ENCODE measurements at regions not wholly inside any gene's neighbourhood (a gene's known extent, or its start where the extent isn't known, plus 50 kb on each side); places are given as distances from the start of the nearest gene placed in this dataset.
"Not testable (repeated sequence)": the region's sequence is repeated elsewhere in the genome, so short reads cannot be mapped to it uniquely, and the experiment has no call there.

DNA sequence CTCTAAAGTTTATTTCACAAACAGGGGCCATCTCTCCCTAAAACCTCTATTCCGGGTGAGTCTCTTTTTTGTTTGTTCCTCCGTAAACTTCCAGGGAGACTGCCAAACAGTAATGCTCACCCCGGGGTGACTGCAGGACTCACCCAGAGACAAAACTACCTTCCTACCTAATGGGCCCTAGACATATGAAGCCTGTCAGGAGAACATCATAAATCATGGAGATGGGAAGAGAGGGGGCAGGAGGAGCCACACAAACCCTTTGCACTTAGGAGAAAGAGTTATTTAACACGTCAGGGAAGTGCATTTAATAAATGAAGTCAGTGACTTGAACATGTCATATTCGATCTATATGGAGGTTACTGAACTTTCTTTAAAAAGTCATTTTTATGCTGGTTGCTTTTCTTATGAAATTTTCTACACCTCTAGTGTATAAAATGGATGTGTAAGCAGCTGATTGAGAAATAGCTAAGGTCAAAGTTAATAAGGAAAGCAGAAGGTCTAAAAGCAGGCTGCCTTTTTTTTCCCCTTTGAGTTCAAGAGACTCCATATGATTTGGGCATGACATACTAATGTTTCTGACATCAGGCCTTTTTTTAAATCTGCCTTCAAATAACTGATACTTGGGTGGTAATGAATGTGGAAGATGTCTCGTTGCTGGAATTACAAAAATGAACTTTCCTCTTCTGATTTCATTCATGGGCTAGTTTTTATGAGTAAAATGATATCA, 286.9 kb upstream of the USP25 start:
- H3K36me3 ChIP-seq (ENCODE audit: control insufficient read depth, insufficient read depth, low read length): no peaks in the 10 kb centered on the region
- 88% methylated on average over 6 of the region's 6 CpGs for WGBS, 2 experiments
- H3K4me1 ChIP-seq (ENCODE audit: control insufficient read depth, insufficient read depth, low read length): peaks cover 48% of the 10 kb centered on the region
- H3K27ac ChIP-seq (ENCODE audit: insufficient read depth, low read depth, low read length, poor library complexity, severe bottlenecking): no peak overlapping the region
- no peak overlapping the region for H3K4me3 ChIP-seq (ENCODE audit: insufficient read depth, low read depth, low read length)
- no peaks in the 10 kb centered on the region for H3K27me3 ChIP-seq (ENCODE audit: control insufficient read depth, insufficient read depth, low read length, poor library complexity, severe bottlenecking)
- no peaks in the 10 kb centered on the region for H3K9me3 ChIP-seq (ENCODE audit: control insufficient read depth, low read length)

DNA sequence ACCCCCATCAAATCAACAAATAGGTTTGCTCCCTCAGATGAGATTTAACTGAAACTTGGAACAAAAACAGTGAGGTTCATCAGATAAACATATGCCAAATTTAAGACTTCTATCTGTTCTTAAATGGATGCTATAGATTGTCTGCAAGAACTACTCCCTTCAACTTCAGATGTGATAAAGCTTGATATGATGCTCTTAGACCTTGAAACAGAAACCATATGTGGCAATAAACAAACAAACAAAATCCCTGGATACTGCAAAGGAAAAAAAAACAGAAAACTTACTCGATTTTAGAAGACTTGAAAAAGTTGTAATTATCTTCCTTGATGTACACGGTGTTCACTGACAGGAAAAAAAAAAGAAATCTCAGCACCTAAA, 286.1 kb upstream of the USP25 start:
- Histone ChIP-seq H3K4me3 (ENCODE audit: insufficient read depth, low read depth, low read length) (no peak overlapping the region), H3K27me3 (ENCODE audit: control insufficient read depth, insufficient read depth, low read length, poor library complexity, severe bottlenecking) (no peaks in the 10 kb centered on the region), H3K36me3 (ENCODE audit: control insufficient read depth, insufficient read depth, low read length) (no peaks in the 10 kb centered on the region), H3K27ac (ENCODE audit: insufficient read depth, low read depth, low read length, poor library complexity, severe bottlenecking) (no peak overlapping the region), H3K9me3 (ENCODE audit: control insufficient read depth, low read length) (no peaks in the 10 kb centered on the region), H3K4me1 (ENCODE audit: control insufficient read depth, insufficient read depth, low read length) (peaks cover 48% of the 10 kb centered on the region)
- WGBS, 2 experiments: 38 to 74% methylated on average over 1 to 2 of the region's 2 CpGs

DNA sequence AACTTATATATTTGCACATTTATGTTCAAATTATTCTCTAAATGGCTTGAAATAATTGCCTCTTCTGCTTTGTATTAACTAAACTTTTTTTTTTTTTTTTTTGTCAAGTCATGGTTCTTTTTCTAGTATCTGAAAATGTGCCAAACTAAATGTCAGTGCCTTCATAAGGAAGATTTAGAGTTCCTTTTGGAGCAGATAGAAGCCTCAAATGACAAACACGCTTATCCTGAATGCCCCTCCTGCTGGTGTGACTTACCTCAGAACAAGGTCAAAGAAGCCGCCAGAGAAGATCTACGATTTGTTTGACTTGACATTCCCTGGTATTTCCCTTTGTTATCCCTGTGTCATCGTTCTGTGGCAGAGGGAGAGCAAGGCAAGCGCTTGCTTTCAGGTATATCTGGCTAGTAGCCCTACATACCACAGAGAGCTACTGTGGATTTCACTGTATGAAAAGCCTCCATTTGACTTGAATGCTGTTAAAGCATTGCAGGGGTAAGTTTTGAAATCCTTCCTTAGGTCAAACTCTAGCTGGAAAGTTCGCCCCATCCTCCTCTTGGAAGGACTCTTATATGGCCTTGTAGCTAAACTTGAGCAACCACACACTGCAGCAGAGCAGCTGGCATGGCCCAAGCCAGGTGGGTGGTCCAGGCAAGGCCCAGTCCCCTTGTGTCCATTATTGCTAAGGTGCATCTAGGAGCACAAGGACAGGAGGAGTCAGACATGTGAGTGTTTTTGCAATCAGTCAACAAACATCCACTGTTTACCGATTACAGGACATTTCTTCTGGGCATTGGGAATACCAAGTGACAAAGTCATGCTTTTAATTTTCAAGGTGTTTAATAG, 285.4 kb upstream of the USP25 start:
- H3K9me3 ChIP-seq (ENCODE audit: control insufficient read depth, low read length): no peaks in the 10 kb centered on the region
- WGBS, 2 experiments: 46 to 51% methylated on average over 7 of the region's 7 CpGs
- peaks cover 48% of the 10 kb centered on the region for H3K4me1 ChIP-seq (ENCODE audit: control insufficient read depth, insufficient read depth, low read length)
- H3K36me3 ChIP-seq (ENCODE audit: control insufficient read depth, insufficient read depth, low read length): no peaks in the 10 kb centered on the region
- no peaks in the 10 kb centered on the region for H3K27me3 ChIP-seq (ENCODE audit: control insufficient read depth, insufficient read depth, low read length, poor library complexity, severe bottlenecking)
- no peak overlapping the region for H3K27ac ChIP-seq (ENCODE audit: insufficient read depth, low read depth, low read length, poor library complexity, severe bottlenecking)
- no peak overlapping the region for H3K4me3 ChIP-seq (ENCODE audit: insufficient read depth, low read depth, low read length)

DNA sequence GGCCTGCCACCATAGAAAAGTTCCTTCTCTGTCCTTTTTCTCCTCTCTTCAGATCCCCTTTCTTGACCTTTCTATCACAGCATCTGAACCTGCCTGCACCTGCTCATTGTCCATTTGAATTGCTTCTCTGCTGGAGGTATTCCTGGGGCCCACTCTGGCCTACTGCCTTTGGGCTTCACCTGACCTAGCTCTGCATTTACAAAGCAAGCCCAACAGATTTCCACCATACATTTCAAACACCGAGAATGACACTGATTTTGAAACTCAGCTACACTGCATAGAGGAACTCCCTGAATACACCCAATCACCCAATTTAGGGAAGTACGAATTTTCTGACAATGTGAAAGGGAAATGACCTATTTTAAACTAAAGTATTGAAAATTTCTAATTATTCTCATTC, 284.5 kb upstream of the USP25 start:
- Histone ChIP-seq H3K9me3 (ENCODE audit: control insufficient read depth, low read length) (no peaks in the 10 kb centered on the region), H3K27me3 (ENCODE audit: control insufficient read depth, insufficient read depth, low read length, poor library complexity, severe bottlenecking) (no peaks in the 10 kb centered on the region), H3K4me3 (ENCODE audit: insufficient read depth, low read depth, low read length) (no peak overlapping the region), H3K27ac (ENCODE audit: insufficient read depth, low read depth, low read length, poor library complexity, severe bottlenecking) (no peak overlapping the region), H3K36me3 (ENCODE audit: control insufficient read depth, insufficient read depth, low read length) (no peaks in the 10 kb centered on the region), H3K4me1 (ENCODE audit: control insufficient read depth, insufficient read depth, low read length) (peaks cover 45% of the 10 kb centered on the region)
- WGBS, 2 experiments: 60 to 69% methylated on average over 1 of the region's 2 CpGs

DNA sequence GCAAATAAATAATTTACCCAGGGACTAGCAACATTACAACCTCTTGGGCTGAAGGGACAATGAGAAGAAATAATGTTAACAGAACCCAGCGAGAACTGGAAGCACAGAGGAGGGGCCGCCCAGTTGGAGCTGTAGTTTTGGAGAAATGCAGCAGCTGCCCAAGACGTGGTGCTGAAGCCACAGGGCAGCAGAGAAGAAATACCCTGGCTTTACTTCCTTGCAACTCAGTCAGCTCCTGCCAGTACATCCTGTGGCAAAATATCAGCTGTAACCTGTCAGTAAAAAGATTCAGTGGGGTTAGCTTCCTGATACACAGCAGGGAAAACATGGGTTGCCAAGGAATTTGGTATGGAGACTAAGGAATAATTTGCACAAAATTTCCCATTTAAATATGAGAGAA, 283.6 kb upstream of the USP25 start:
- H3K36me3 ChIP-seq (ENCODE audit: control insufficient read depth, insufficient read depth, low read length): no peaks in the 10 kb centered on the region
- no peak overlapping the region for H3K27ac ChIP-seq (ENCODE audit: insufficient read depth, low read depth, low read length, poor library complexity, severe bottlenecking)
- 42 to 45% methylated on average over 3 of the region's 3 CpGs for WGBS, 2 experiments
- no peak overlapping the region for H3K4me3 ChIP-seq (ENCODE audit: insufficient read depth, low read depth, low read length)
- no peaks in the 10 kb centered on the region for H3K27me3 ChIP-seq (ENCODE audit: control insufficient read depth, insufficient read depth, low read length, poor library complexity, severe bottlenecking)
- H3K4me1 ChIP-seq (ENCODE audit: control insufficient read depth, insufficient read depth, low read length): peaks cover 38% of the 10 kb centered on the region
- H3K9me3 ChIP-seq (ENCODE audit: control insufficient read depth, low read length): no peaks in the 10 kb centered on the region

DNA sequence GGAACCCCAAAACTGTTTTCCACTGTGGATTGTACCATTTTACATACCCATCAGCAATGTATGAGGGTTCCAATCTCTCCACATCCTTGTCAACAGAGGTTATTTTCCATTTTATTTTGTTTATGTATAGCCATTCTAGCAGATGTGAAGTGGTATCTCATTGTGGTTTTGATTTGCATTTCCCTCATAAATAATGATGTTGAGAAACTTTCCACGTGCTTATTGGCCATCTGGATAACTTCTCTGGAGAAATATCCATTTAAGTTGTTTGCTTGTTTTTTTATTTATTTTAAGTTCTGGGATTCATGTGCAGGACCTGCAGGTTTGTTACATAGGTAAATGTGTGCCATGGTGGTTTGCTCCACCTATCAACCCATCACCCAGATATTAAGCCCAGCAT, 280.2 kb upstream of the USP25 start:
- Histone ChIP-seq H3K27me3 (ENCODE audit: control insufficient read depth, insufficient read depth, low read length, poor library complexity, severe bottlenecking) (no peaks in the 10 kb centered on the region), H3K9me3 (ENCODE audit: control insufficient read depth, low read length) (no peaks in the 10 kb centered on the region), H3K36me3 (ENCODE audit: control insufficient read depth, insufficient read depth, low read length) (no peaks in the 10 kb centered on the region), H3K27ac (ENCODE audit: insufficient read depth, low read depth, low read length, poor library complexity, severe bottlenecking) (no peak overlapping the region), H3K4me1 (ENCODE audit: control insufficient read depth, insufficient read depth, low read length) (peaks cover 12% of the 10 kb centered on the region), H3K4me3 (ENCODE audit: insufficient read depth, low read depth, low read length) (no peak overlapping the region)
- 70 to 84% methylated on average over 1 of the region's 1 CpG for WGBS, 2 experiments

DNA sequence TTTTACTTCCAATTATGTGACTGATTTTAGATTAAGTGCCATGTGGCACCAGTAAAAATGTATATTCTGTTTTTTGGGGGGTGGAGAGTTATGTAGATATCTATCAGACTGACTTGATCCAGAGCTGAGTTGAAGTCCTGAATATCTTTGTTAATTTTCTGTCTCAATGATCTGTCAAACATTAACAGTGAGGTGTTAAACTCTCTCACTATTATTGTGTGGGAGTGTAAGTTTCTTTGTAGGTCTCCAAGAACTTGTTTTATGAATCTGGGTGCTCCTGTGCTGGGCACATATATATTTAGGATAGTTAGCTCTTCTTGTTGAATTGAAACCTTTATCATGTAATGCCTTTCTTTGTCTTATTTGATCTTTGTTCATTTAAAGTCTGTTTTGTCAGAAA, 276.5 kb upstream of the USP25 start:
- H3K9me3 ChIP-seq (ENCODE audit: control insufficient read depth, low read length): no peaks in the 10 kb centered on the region
- no peaks in the 10 kb centered on the region for H3K36me3 ChIP-seq (ENCODE audit: control insufficient read depth, insufficient read depth, low read length)
- H3K27ac ChIP-seq (ENCODE audit: insufficient read depth, low read depth, low read length, poor library complexity, severe bottlenecking): no peak overlapping the region
- H3K4me3 ChIP-seq (ENCODE audit: insufficient read depth, low read depth, low read length): no peak overlapping the region
- no peaks in the 10 kb centered on the region for H3K4me1 ChIP-seq (ENCODE audit: control insufficient read depth, insufficient read depth, low read length)
- H3K27me3 ChIP-seq (ENCODE audit: control insufficient read depth, insufficient read depth, low read length, poor library complexity, severe bottlenecking): no peaks in the 10 kb centered on the region

DNA sequence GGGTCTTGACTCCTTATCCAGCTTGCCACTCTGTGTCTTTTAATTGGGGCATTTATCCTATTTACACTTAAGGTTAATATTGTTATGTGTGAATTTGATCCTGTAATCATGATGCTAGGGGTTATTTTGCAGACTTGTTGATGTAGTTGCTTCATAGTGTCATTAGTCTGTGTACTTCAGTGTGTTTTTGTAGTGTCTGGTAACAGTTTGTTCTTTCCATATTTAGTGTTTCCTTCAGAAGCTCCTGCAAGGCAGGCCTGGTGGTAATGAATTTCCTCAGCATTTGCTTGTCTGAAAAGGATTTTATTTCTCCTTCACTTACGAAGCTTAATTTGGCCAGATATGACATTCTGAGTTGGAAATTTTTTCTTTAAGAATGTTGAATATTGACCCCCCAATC, 276.0 kb upstream of the USP25 start:
- H3K4me3 ChIP-seq (ENCODE audit: insufficient read depth, low read depth, low read length); H3K4me1 ChIP-seq (ENCODE audit: control insufficient read depth, insufficient read depth, low read length); H3K9me3 ChIP-seq (ENCODE audit: control insufficient read depth, low read length); H3K27ac ChIP-seq (ENCODE audit: insufficient read depth, low read depth, low read length, poor library complexity, severe bottlenecking); H3K27me3 ChIP-seq (ENCODE audit: control insufficient read depth, insufficient read depth, low read length, poor library complexity, severe bottlenecking); H3K36me3 ChIP-seq (ENCODE audit: control insufficient read depth, insufficient read depth, low read length): not testable (repeated sequence)
- WGBS, 2 experiments: 89 to 100% methylated on average over 1 of the region's 1 CpG

DNA sequence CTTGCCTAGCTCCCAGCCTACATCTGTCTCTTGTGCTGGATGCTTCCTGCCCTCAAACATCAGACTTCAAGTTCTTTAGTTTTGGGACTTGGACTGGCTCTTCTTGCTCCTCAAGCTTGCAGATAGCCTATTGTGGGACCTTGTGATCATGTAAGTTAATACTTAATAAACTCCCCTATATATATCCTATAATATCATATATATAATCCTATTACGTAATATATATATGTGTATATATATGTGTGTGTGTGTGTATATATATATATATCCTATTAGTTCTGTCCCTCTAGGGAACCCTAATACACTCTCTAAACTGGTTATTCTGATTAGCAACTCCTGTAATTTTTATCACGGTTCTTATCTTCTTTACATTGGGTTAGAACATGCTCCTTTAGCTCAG, 274.9 kb upstream of the USP25 start:
- not testable (repeated sequence) for H3K27ac ChIP-seq (ENCODE audit: insufficient read depth, low read depth, low read length, poor library complexity, severe bottlenecking); H3K4me1 ChIP-seq (ENCODE audit: control insufficient read depth, insufficient read depth, low read length); H3K27me3 ChIP-seq (ENCODE audit: control insufficient read depth, insufficient read depth, low read length, poor library complexity, severe bottlenecking); H3K36me3 ChIP-seq (ENCODE audit: control insufficient read depth, insufficient read depth, low read length); H3K4me3 ChIP-seq (ENCODE audit: insufficient read depth, low read depth, low read length); H3K9me3 ChIP-seq (ENCODE audit: control insufficient read depth, low read length)
- 96 to 100% methylated on average over 1 of the region's 2 CpGs for WGBS, 2 experiments

DNA sequence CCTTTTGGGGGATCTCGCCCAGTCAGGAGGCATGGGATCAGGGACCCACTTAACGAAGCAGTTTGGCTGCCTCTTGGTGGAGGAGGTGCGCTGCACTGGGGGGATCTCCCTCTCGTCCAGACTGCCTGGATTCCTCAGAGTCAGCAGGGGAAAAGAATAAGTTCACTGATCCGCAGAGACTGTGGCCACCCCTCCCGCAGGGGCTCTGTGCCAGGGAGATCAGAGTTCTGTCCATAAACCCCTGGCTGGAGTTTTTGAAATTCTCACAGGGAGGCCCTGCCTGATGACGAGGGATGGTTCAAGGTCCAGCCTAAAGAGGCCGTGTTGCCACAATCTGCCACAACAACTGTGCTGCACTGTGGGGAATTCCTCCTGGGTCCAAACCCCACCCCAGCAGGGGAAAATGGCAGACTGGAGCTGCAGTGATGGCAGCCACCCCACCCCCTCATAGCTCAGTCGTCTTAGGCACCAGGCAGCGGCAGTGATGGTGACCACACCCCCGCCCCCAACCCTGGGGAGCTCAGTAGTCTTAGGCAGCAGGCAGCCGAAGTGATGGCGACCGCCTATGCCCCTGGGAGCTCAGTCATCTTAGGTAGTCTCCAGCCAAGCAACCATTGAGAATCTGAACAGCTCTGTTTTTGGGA, 273.8 kb upstream of the USP25 start:
- Histone ChIP-seq H3K4me1 (ENCODE audit: control insufficient read depth, insufficient read depth, low read length) (no peaks in the 10 kb centered on the region), H3K4me3 (ENCODE audit: insufficient read depth, low read depth, low read length) (no peak overlapping the region), H3K27ac (ENCODE audit: insufficient read depth, low read depth, low read length, poor library complexity, severe bottlenecking) (no peak overlapping the region), H3K27me3 (ENCODE audit: control insufficient read depth, insufficient read depth, low read length, poor library complexity, severe bottlenecking) (no peaks in the 10 kb centered on the region), H3K9me3 (ENCODE audit: control insufficient read depth, low read length) (no peaks in the 10 kb centered on the region), H3K36me3 (ENCODE audit: control insufficient read depth, insufficient read depth, low read length) (no peaks in the 10 kb centered on the region)
- WGBS, 2 experiments: 90 to 91% methylated on average over 14 of the region's 14 CpGs
